ENCODE measurements at regions not wholly inside any gene's neighbourhood (a gene's known extent, or its start where the extent isn't known, plus 50 kb on each side); places are given as distances from the start of the nearest gene placed in this dataset.

- Histone ChIP-seq H3K9me2 (ENCODE audit: insufficient read depth) (no peaks in the 10 kb centered on the region), H3K4me2 (ENCODE audit: unreplicated experiment) (no peak overlapping the region), H3K4me3 (no peak overlapping the region), H3K9ac (no peak overlapping the region), H3K9me3 (ENCODE audit: low read depth) (no peaks in the 10 kb centered on the region), H3K27me3 (replicated peaks; ENCODE audit: insufficient read depth) (no peaks in the 10 kb centered on the region), H4K20me1 (ENCODE audit: insufficient read depth) (no peaks in the 10 kb centered on the region), H3K79me2 (ENCODE audit: insufficient read depth) (no peaks in the 10 kb centered on the region), H3F3A (ENCODE audit: insufficient read depth) (peaks cover 16% of the 10 kb centered on the region), H3K4me1 (ENCODE audit: insufficient read depth) (peaks cover 15% of the 10 kb centered on the region), H2AFZ (no peak overlapping the region), H3K27ac (no peak overlapping the region), H3K36me3 (ENCODE audit: low read depth) (no peaks in the 10 kb centered on the region)
- in situ Hi-C loops (cut with MboI): no loop called here
- no peak for DNase-seq
- TF ChIP-seq EZH2 (IDR thresholded peaks at IDR 0.05; ENCODE audit: insufficient read depth, poor library complexity, severe bottlenecking): no peak
- TF ChIP-seq EZH2phosphoT487 (IDR thresholded peaks at IDR 0.05; ENCODE audit: insufficient read depth, low read depth): no peak
- 51 to 53% methylated on average over 5 of the region's 5 CpGs for WGBS, 2 experiments (ENCODE audit: low coverage in 1 of 2, low lambda C conversion rate in 2 of 2, missing lambda C conversion rate in 2 of 2)
Observed at GRCh38 chr13:44296856-44297255, 76.8 kb upstream of the SERP2 start.

- Histone ChIP-seq H3K9me2 (ENCODE audit: insufficient read depth) (no peaks in the 10 kb centered on the region), H3K27me3 (replicated peaks; ENCODE audit: insufficient read depth) (no peaks in the 10 kb centered on the region), H2AFZ (no peak overlapping the region), H3F3A (ENCODE audit: insufficient read depth) (peaks cover 16% of the 10 kb centered on the region), H3K9me3 (ENCODE audit: low read depth) (no peaks in the 10 kb centered on the region), H3K4me2 (ENCODE audit: unreplicated experiment) (no peak overlapping the region), H3K9ac (no peak overlapping the region), H3K4me1 (ENCODE audit: insufficient read depth) (peaks cover 15% of the 10 kb centered on the region), H4K20me1 (ENCODE audit: insufficient read depth) (no peaks in the 10 kb centered on the region), H3K4me3 (no peak overlapping the region), H3K79me2 (ENCODE audit: insufficient read depth) (no peaks in the 10 kb centered on the region), H3K27ac (no peak overlapping the region), H3K36me3 (ENCODE audit: low read depth) (no peaks in the 10 kb centered on the region)
- peak; percentile 9 for DNase-seq
- in situ Hi-C loops (cut with MboI): no loop called here
- TF ChIP-seq EZH2phosphoT487 (IDR thresholded peaks at IDR 0.05; ENCODE audit: insufficient read depth, low read depth): no peak
- WGBS, 2 experiments (ENCODE audit: low coverage in 1 of 2, low lambda C conversion rate in 2 of 2, missing lambda C conversion rate in 2 of 2): 92% methylated on average over 1 of the region's 1 CpG
Observed at GRCh38 chr13:44298314-44298713, 75.3 kb upstream of the SERP2 start.

- Histone ChIP-seq H2AFZ (no peak overlapping the region), H3K79me2 (ENCODE audit: insufficient read depth) (no peaks in the 10 kb centered on the region), H3K27ac (no peak overlapping the region), H3K36me3 (ENCODE audit: low read depth) (no peaks in the 10 kb centered on the region), H3K27me3 (replicated peaks; ENCODE audit: insufficient read depth) (no peaks in the 10 kb centered on the region), H3K9me3 (ENCODE audit: low read depth) (no peaks in the 10 kb centered on the region), H3K4me3 (no peak overlapping the region), H3K4me2 (ENCODE audit: unreplicated experiment) (no peak overlapping the region), H3K9ac (no peak overlapping the region), H3F3A (ENCODE audit: insufficient read depth) (peaks cover 5% of the 10 kb centered on the region), H4K20me1 (ENCODE audit: insufficient read depth) (no peaks in the 10 kb centered on the region), H3K4me1 (ENCODE audit: insufficient read depth) (peaks cover 8% of the 10 kb centered on the region), H3K9me2 (ENCODE audit: insufficient read depth) (no peaks in the 10 kb centered on the region)
- no peak for DNase-seq
- WGBS, 2 experiments (ENCODE audit: low coverage in 1 of 2, low lambda C conversion rate in 2 of 2, missing lambda C conversion rate in 2 of 2): 73 to 80% methylated on average over 5 of the region's 5 CpGs
- in situ Hi-C loops (cut with MboI): no loop called here
- TF ChIP-seq EZH2phosphoT487 (IDR thresholded peaks at IDR 0.05; ENCODE audit: insufficient read depth, low read depth) (no peak), EZH2 (IDR thresholded peaks at IDR 0.05; ENCODE audit: insufficient read depth, poor library complexity, severe bottlenecking) (no peak)
Observed at GRCh38 chr13:44299152-44299943, 74.3 kb upstream of the SERP2 start.

- no peaks in the 10 kb centered on the region for H3K9me3 ChIP-seq (ENCODE audit: low read depth)
- H3K27me3 ChIP-seq (replicated peaks; ENCODE audit: insufficient read depth): no peaks in the 10 kb centered on the region
- H3K27ac ChIP-seq: no peak overlapping the region
- no peaks in the 10 kb centered on the region for H3K9me2 ChIP-seq (ENCODE audit: insufficient read depth)
- DNase-seq: peak; percentile 59
- in situ Hi-C loops (cut with MboI): no loop called here
- H3K9ac ChIP-seq: no peak overlapping the region
- WGBS, 2 experiments (ENCODE audit: low coverage in 1 of 2, low lambda C conversion rate in 2 of 2, missing lambda C conversion rate in 2 of 2): 81% methylated on average over 9 of the region's 9 CpGs
- peak overlapping the region; percentile 17 for H3K4me2 ChIP-seq (ENCODE audit: unreplicated experiment)
- no peak overlapping the region for H2AFZ ChIP-seq
- H3K4me3 ChIP-seq: no peak overlapping the region
- no peak for TF ChIP-seq EZH2 (IDR thresholded peaks at IDR 0.05; ENCODE audit: insufficient read depth, poor library complexity, severe bottlenecking)
- TF ChIP-seq EZH2phosphoT487 (IDR thresholded peaks at IDR 0.05; ENCODE audit: insufficient read depth, low read depth): no peak
- no peaks in the 10 kb centered on the region for H4K20me1 ChIP-seq (ENCODE audit: insufficient read depth)
- H3F3A ChIP-seq (ENCODE audit: insufficient read depth): peaks cover 4% of the 10 kb centered on the region; the same call in 1 of the 2 replicates
- H3K4me1 ChIP-seq (ENCODE audit: insufficient read depth): peaks cover 12% of the 10 kb centered on the region
- H3K79me2 ChIP-seq (ENCODE audit: insufficient read depth): no peaks in the 10 kb centered on the region
- H3K36me3 ChIP-seq (ENCODE audit: low read depth): no peaks in the 10 kb centered on the region
Observed at GRCh38 chr13:44300895-44301638, 72.6 kb upstream of the SERP2 start.

Measured in GM23248 (cell line).